Astrocyte (in vitro differentiated cells and primary cell): ENCODE measurements at regions not wholly inside any gene's neighbourhood (a gene's known extent, or its start where the extent isn't known, plus 50 kb on each side); places are given as distances from the start of the nearest gene placed in this dataset.

Source experiments
- EZH2 ChIP-seq: IDR thresholded peaks from 2 replicates; pipeline ENCODE4 v1.6.1; 2012; ENCODE audit warnings: mild to moderate bottlenecking, low read length, inconsistent platforms; ENCODE audit not compliant: insufficient read depth
- TF ChIP-seq, protein P1 (sequence below): IDR thresholded peaks from 2 replicates; pipeline ENCODE4 v1.5.1; 2011; ENCODE audit warnings: low read depth, mild to moderate bottlenecking, inconsistent platforms, low read length, moderate library complexity; ENCODE audit not compliant: insufficient read depth

DNA sequence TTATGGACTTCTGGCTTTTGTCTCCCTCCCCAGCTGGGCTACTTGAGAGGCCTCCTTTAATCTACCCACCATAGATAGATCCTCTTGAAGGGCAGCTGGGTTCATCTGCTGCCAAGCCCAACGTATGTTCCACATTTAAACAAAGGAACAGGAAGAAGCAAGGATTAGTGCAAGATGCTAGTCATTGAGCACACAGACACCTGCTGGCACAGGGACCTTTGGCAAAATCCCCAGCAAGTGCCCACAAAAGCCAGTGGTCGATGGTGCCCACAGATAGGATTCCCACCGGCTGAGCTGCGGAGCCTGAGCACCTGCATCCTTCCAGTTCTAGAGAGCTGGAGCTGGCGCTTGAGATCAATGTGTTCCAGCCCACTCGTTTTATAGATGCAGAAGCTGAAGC is 57.7 kb upstream of the SHB start:
- TF ChIP-seq, protein P1, sequence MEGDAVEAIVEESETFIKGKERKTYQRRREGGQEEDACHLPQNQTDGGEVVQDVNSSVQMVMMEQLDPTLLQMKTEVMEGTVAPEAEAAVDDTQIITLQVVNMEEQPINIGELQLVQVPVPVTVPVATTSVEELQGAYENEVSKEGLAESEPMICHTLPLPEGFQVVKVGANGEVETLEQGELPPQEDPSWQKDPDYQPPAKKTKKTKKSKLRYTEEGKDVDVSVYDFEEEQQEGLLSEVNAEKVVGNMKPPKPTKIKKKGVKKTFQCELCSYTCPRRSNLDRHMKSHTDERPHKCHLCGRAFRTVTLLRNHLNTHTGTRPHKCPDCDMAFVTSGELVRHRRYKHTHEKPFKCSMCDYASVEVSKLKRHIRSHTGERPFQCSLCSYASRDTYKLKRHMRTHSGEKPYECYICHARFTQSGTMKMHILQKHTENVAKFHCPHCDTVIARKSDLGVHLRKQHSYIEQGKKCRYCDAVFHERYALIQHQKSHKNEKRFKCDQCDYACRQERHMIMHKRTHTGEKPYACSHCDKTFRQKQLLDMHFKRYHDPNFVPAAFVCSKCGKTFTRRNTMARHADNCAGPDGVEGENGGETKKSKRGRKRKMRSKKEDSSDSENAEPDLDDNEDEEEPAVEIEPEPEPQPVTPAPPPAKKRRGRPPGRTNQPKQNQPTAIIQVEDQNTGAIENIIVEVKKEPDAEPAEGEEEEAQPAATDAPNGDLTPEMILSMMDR: no peak
- TF ChIP-seq EZH2: no peak
